Cardiac fibroblast (primary cell): ENCODE measurements at regions not wholly inside any gene's neighbourhood (a gene's known extent, or its start where the extent isn't known, plus 50 kb on each side); places are given as distances from the start of the nearest gene placed in this dataset.

ENCODE experiments used
- DNase-seq, 2 donors: peaks; one replicate each; pipeline versions ENCODE4 v3.0.0 to v3.0.0-alpha.2; 2010; ENCODE audit warnings: low read depth in 2 of 2
- H3K4me3 ChIP-seq, 2 donors: replicated peaks in 1 of 2; 1 replicate in 1 of 2; 2 replicates in 1 of 2; pipeline ENCODE4 v1.5.1; 2011; ENCODE audit warnings: low read depth in 2 of 2, low read length in 2 of 2, mild to moderate bottlenecking in 2 of 2, moderate library complexity in 1 of 2
- CTCF ChIP-seq: IDR thresholded peaks from one replicate; pipeline ENCODE4 v1.5.1; 2011; ENCODE audit warnings: low read depth, mild to moderate bottlenecking, low read length, inconsistent platforms

GRCh38 chr5:73380710-73381589, 67.6 kb downstream of the FOXD1 start:
- DNase-seq: no peak
- TF ChIP-seq CTCF: no peak
- H3K4me3 ChIP-seq: no peak overlapping the region

- DNase-seq: no peak
- no peak for TF ChIP-seq CTCF
- no peak overlapping the region for H3K4me3 ChIP-seq
Measured at GRCh38 chr5:73380041-73380440, 68.5 kb downstream of the FOXD1 start.

GRCh38 chr5:73379435-73379834, 69.1 kb downstream of the FOXD1 start:
- DNase-seq: no peak
- no peak for TF ChIP-seq CTCF
- H3K4me3 ChIP-seq: no peak overlapping the region

GRCh38 chr5:73378765-73379164, 69.8 kb downstream of the FOXD1 start:
- no peak for TF ChIP-seq CTCF
- no peak overlapping the region for H3K4me3 ChIP-seq

GRCh38 chr5:73378070-73378469, 70.5 kb downstream of the FOXD1 start:
- TF ChIP-seq CTCF: no peak

More at GRCh38 chr5:73378765-73379164, 69.8 kb downstream of the FOXD1 start:
- no peak for DNase-seq

GRCh38 chr5:73376618-73377170, 71.9 kb downstream of the FOXD1 start:
- no peak overlapping the region for H3K4me3 ChIP-seq
- TF ChIP-seq CTCF: no peak
- DNase-seq: peak in 1 of 2 donors; percentile 62

More at GRCh38 chr5:73378070-73378469, 70.5 kb downstream of the FOXD1 start:
- DNase-seq: no peak
- H3K4me3 ChIP-seq: no peak overlapping the region
